Activated gamma-delta T cell treated with anti-CD3 and anti-CD28 coated beads, Interleukin-2, amount 50 U/mL, for 16 hours (primary cell): ENCODE measurements at regions not wholly inside any gene's neighbourhood (a gene's known extent, or its start where the extent isn't known, plus 50 kb on each side); places are given as distances from the start of the nearest gene placed in this dataset.

Source experiments
- DNase-seq: peaks from one replicate; pipeline ENCODE4 v3.0.0-alpha.2; 2020; ENCODE audit warnings: low read depth

- no peak for DNase-seq
These were observed 340.6 kb downstream of the NYAP2 start for GRCh38 chr2:225740086-225740485.

GRCh38 chr2:225739328-225739727 is 339.8 kb downstream of the NYAP2 start:
- no peak for DNase-seq

- DNase-seq = no peak
These were observed 339.2 kb downstream of the NYAP2 start for GRCh38 chr2:225738735-225739134.

- DNase-seq = no peak
These were observed 338.0 kb downstream of the NYAP2 start for GRCh38 chr2:225737556-225737955.

- no peak for DNase-seq
These were observed 336.3 kb downstream of the NYAP2 start for GRCh38 chr2:225735844-225736243.

GRCh38 chr2:225725726-225726125 is 326.2 kb downstream of the NYAP2 start:
- no peak for DNase-seq
